Lower leg skin (tissue), 3 donors: ENCODE measurements at regions not wholly inside any gene's neighbourhood (a gene's known extent, or its start where the extent isn't known, plus 50 kb on each side); places are given as distances from the start of the nearest gene placed in this dataset.

ENCODE experiments used
- POLR2A ChIP-seq, 2 donors: fragments of 450-650 bp; IDR thresholded peaks; one replicate each; pipeline ENCODE4 v1.6.1; 2016 to 2017; ENCODE audit warnings: antibody characterized with exemption in 2 of 2, mild to moderate bottlenecking in 1 of 2, moderate library complexity in 1 of 2
- TF ChIP-seq, protein P1 (sequence below), 3 donors: fragments of 450-650 bp; IDR thresholded peaks; one replicate each; pipeline ENCODE4 v1.5.1; 2016; ENCODE audit warnings: antibody characterized with exemption in 3 of 3, mild to moderate bottlenecking in 3 of 3, moderate library complexity in 2 of 3

DNA sequence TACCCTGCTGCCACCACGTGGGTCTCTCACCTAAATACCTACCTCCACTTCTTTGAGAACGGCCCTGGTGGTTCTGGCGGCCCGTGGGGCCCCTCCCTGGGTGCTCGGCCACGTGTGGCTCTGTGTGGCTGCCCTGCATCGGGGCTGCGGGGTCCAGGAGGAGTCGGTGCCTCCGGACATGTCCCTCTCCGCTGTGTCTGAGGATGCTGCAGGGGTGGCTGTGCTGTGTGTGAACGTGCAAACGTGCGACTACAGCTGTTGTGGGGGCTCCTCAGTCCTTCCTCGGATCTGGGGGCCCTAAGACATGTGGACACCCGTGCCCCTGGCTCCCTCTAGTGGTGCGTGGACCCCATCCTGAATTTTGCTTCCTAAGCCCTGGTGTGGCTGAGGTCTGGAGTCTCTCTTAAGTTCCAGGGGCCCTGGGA is 691.8 kb downstream of the QKI start:
- TF ChIP-seq, protein P1, sequence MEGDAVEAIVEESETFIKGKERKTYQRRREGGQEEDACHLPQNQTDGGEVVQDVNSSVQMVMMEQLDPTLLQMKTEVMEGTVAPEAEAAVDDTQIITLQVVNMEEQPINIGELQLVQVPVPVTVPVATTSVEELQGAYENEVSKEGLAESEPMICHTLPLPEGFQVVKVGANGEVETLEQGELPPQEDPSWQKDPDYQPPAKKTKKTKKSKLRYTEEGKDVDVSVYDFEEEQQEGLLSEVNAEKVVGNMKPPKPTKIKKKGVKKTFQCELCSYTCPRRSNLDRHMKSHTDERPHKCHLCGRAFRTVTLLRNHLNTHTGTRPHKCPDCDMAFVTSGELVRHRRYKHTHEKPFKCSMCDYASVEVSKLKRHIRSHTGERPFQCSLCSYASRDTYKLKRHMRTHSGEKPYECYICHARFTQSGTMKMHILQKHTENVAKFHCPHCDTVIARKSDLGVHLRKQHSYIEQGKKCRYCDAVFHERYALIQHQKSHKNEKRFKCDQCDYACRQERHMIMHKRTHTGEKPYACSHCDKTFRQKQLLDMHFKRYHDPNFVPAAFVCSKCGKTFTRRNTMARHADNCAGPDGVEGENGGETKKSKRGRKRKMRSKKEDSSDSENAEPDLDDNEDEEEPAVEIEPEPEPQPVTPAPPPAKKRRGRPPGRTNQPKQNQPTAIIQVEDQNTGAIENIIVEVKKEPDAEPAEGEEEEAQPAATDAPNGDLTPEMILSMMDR (IDR thresholded peaks at IDR 0.05) = no peak
- no peak for TF ChIP-seq POLR2A (IDR thresholded peaks at IDR 0.05)
